Activated CD8-positive, alpha-beta T cell treated with anti-CD3 and anti-CD28 coated beads for 36 hours (primary cell): ENCODE measurements at regions not wholly inside any gene's neighbourhood (a gene's known extent, or its start where the extent isn't known, plus 50 kb on each side); places are given as distances from the start of the nearest gene placed in this dataset.

Experiments used
- ATAC-seq: fragments of 200-7000 bp; cut with Tn5 transposase; one replicate; pipeline ENCODE4 v1.10.0; 2021; ENCODE audit warnings: mild to moderate bottlenecking, moderate library complexity
- CTCF ChIA-PET: fragments of 350-600 bp; sonication (Branson Sonifier 250); formaldehyde crosslinking; loops from one replicate; lab custom pipeline; 2021; ENCODE audit warnings: antibody characterized with exemption; lab: Charles Lee
- POLR2A ChIA-PET: fragments of 350-600 bp; sonication (Branson Sonifier 250); formaldehyde crosslinking; loops from one replicate; lab custom pipeline; 2021; ENCODE audit warnings: antibody characterized with exemption; lab: Charles Lee
- DNase-seq: peaks from one replicate; pipeline ENCODE4 v3.0.0-alpha.2; 2020
- H3K27ac Mint-ChIP-seq: one replicate; pipeline ENCODE4 v1.8.0; 2021; ENCODE audit warnings: mild to moderate bottlenecking, mixed read lengths
- H3K27me3 Mint-ChIP-seq: one replicate; pipeline ENCODE4 v1.8.0; 2021; ENCODE audit warnings: mixed read lengths
- H3K36me3 Mint-ChIP-seq: one replicate; pipeline ENCODE4 v1.8.0; 2021; ENCODE audit warnings: low read depth, mixed read lengths
- H3K4me1 Mint-ChIP-seq: one replicate; pipeline ENCODE4 v1.8.0; 2021; ENCODE audit warnings: low read depth, mixed read lengths
- H3K4me3 Mint-ChIP-seq: one replicate; pipeline ENCODE4 v1.8.0; 2021; ENCODE audit warnings: mild to moderate bottlenecking, moderate library complexity, mixed read lengths
- H3K9me3 Mint-ChIP-seq: one replicate; pipeline ENCODE4 v1.8.0; 2021; ENCODE audit warnings: mixed read lengths
- CTCF ChIP-seq: fragments of 200-600 bp; IDR thresholded peaks from one replicate; pipeline ENCODE4 v1.8.0; 2022; ENCODE audit warnings: antibody characterized with exemption, mild to moderate bottlenecking
- intact Hi-C: fragments of 100-400 bp; cut with micrococcal nuclease; formaldehyde crosslinking; loops from one replicate; pipeline ENCODE4 v1.10.0; 2022

- no peaks in the 10 kb centered on the region for H3K9me3 Mint-ChIP-seq
- CTCF ChIA-PET, result no interaction called here
- POLR2A ChIA-PET, result no interaction called here
Observed at GRCh38 chr21:28877318-28877884, 115.3 kb downstream of the LTN1 start.

GRCh38 chr21:28875078-28875477 lies 117.6 kb downstream of the LTN1 start:
- POLR2A ChIA-PET, result interaction anchor here (1.4 kb wide), 1 partner anchor 9 kb away, joined by 4 read pairs; a partner anchor contains a TSS
- DNase-seq, result no peak
- Mint-ChIP-seq H3K36me3 (peaks cover 32% of the 10 kb centered on the region), H3K9me3 (no peaks in the 10 kb centered on the region), H3K4me3 (no peak overlapping the region), H3K27me3 (no peaks in the 10 kb centered on the region), H3K4me1 (no peaks in the 10 kb centered on the region), H3K27ac (no peak overlapping the region)
- intact Hi-C loops, result no loop called here
- CTCF ChIA-PET, result no interaction called here
- no peak for ATAC-seq
- no peak for TF ChIP-seq CTCF

More at GRCh38 chr21:28877318-28877884, 115.3 kb downstream of the LTN1 start:
- no peaks in the 10 kb centered on the region for H3K27me3 Mint-ChIP-seq
- H3K27ac Mint-ChIP-seq, result no peak overlapping the region
- H3K36me3 Mint-ChIP-seq, result peaks cover 36% of the 10 kb centered on the region
- DNase-seq (no peak), ATAC-seq (no peak)
- intact Hi-C loops, result no loop called here
- H3K4me1 Mint-ChIP-seq, result no peaks in the 10 kb centered on the region
- H3K4me3 Mint-ChIP-seq, result no peak overlapping the region
- TF ChIP-seq CTCF, result no peak

GRCh38 chr21:28872218-28872617 lies 120.5 kb downstream of the LTN1 start:
- Mint-ChIP-seq H3K27ac (no peak overlapping the region), H3K4me3 (no peak overlapping the region), H3K27me3 (no peaks in the 10 kb centered on the region), H3K36me3 (peaks cover 29% of the 10 kb centered on the region), H3K9me3 (no peaks in the 10 kb centered on the region), H3K4me1 (no peaks in the 10 kb centered on the region)
- no peak for DNase-seq
- ChIA-PET POLR2A (interaction anchor here (1.0 kb wide), 1 partner anchor 12 kb away, joined by 3 read pairs; no protein-coding TSS in a partner anchor), CTCF (no interaction called here)
- no peak for ATAC-seq
- intact Hi-C loops, result no loop called here
- no peak for TF ChIP-seq CTCF

- intact Hi-C loops, result no loop called here
- ChIA-PET CTCF (no interaction called here), POLR2A (interaction anchor here (1.0 kb wide), 1 partner anchor 13 kb away, joined by 3 read pairs; no protein-coding TSS in a partner anchor)
- no peak for ATAC-seq
- no peaks in the 10 kb centered on the region for H3K4me1 Mint-ChIP-seq
- no peaks in the 10 kb centered on the region for H3K27me3 Mint-ChIP-seq
- no peak for TF ChIP-seq CTCF
- no peaks in the 10 kb centered on the region for H3K9me3 Mint-ChIP-seq
- H3K36me3 Mint-ChIP-seq, result peaks cover 29% of the 10 kb centered on the region
- DNase-seq, result no peak
- H3K27ac Mint-ChIP-seq, result no peak overlapping the region
- no peak overlapping the region for H3K4me3 Mint-ChIP-seq
Observed at GRCh38 chr21:28871388-28872010, 121.2 kb downstream of the LTN1 start.

- TF ChIP-seq CTCF, result no peak
- POLR2A ChIA-PET, result no interaction called here
- H3K4me3 Mint-ChIP-seq, result no peak overlapping the region
Observed at GRCh38 chr21:28867401-28867800, 125.3 kb downstream of the LTN1 start.

More at GRCh38 chr21:28867401-28867800, 125.3 kb downstream of the LTN1 start:
- no peaks in the 10 kb centered on the region for H3K27me3 Mint-ChIP-seq
- intact Hi-C loops, result no loop called here
- no peaks in the 10 kb centered on the region for H3K9me3 Mint-ChIP-seq
- no peaks in the 10 kb centered on the region for H3K4me1 Mint-ChIP-seq
- peaks cover 5% of the 10 kb centered on the region for H3K36me3 Mint-ChIP-seq
- no peak overlapping the region for H3K27ac Mint-ChIP-seq
- ATAC-seq, result no peak
- CTCF ChIA-PET, result no interaction called here
- DNase-seq, result no peak
